Muscle of back (tissue), 3 donors: ENCODE measurements at regions not wholly inside any gene's neighbourhood (a gene's known extent, or its start where the extent isn't known, plus 50 kb on each side); places are given as distances from the start of the nearest gene placed in this dataset.
"Not testable (repeated sequence)": the region's sequence is repeated elsewhere in the genome, so short reads cannot be mapped to it uniquely, and the experiment has no call there.

Source experiments
- DNase-seq, 3 donors: peaks; one replicate each; pipeline versions ENCODE4 v3.0.0 to v3.0.0-alpha.2; 2013

- DNase-seq, result no peak
Measured at GRCh38 chr18:78807668-78808067, 171.9 kb upstream of the SALL3 start.

- DNase-seq, result no peak
Measured at GRCh38 chr18:78809845-78810244, 169.8 kb upstream of the SALL3 start.

- DNase-seq, result no peak
Measured at GRCh38 chr18:78810706-78811105, 168.9 kb upstream of the SALL3 start.

- DNase-seq, result no peak
Measured at GRCh38 chr18:78812067-78812466, 167.6 kb upstream of the SALL3 start.

GRCh38 chr18:78813156-78813555 lies 166.5 kb upstream of the SALL3 start:
- DNase-seq, result no peak

GRCh38 chr18:78813936-78814710 lies 165.5 kb upstream of the SALL3 start:
- no peak for DNase-seq

- DNase-seq, result no peak
Measured at GRCh38 chr18:78814766-78815165, 164.9 kb upstream of the SALL3 start.

- no peak for DNase-seq
Measured at GRCh38 chr18:78816114-78816513, 163.5 kb upstream of the SALL3 start.

- no peak for DNase-seq
Measured at GRCh38 chr18:78816916-78817315, 162.7 kb upstream of the SALL3 start.

GRCh38 chr18:78818495-78818894 lies 161.1 kb upstream of the SALL3 start:
- DNase-seq, result no peak

GRCh38 chr18:78818961-78819360 lies 160.7 kb upstream of the SALL3 start:
- no peak for DNase-seq

- DNase-seq, result no peak
Measured at GRCh38 chr18:78820161-78820834, 159.3 kb upstream of the SALL3 start.

- DNase-seq, result no peak
Measured at GRCh38 chr18:78821396-78821795, 158.2 kb upstream of the SALL3 start.

GRCh38 chr18:78822171-78822948 lies 157.3 kb upstream of the SALL3 start:
- DNase-seq, result no peak

GRCh38 chr18:78822949-78823285 lies 156.7 kb upstream of the SALL3 start:
- no peak for DNase-seq

- no peak for DNase-seq
Measured at GRCh38 chr18:78825168-78825567, 154.4 kb upstream of the SALL3 start.

- no peak for DNase-seq
Measured at GRCh38 chr18:78826631-78827030, 153.0 kb upstream of the SALL3 start.

- DNase-seq, result no peak
Measured at GRCh38 chr18:78827141-78827540, 152.5 kb upstream of the SALL3 start.

GRCh38 chr18:78828131-78828530 lies 151.5 kb upstream of the SALL3 start:
- DNase-seq, result no peak

GRCh38 chr18:78829026-78829425 lies 150.6 kb upstream of the SALL3 start:
- not testable (repeated sequence) for DNase-seq

- no peak for DNase-seq
Measured at GRCh38 chr18:78830161-78830560, 149.5 kb upstream of the SALL3 start.

GRCh38 chr18:78830826-78831225 lies 148.8 kb upstream of the SALL3 start:
- DNase-seq, result no peak

- no peak for DNase-seq
Measured at GRCh38 chr18:78831603-78832002, 148.0 kb upstream of the SALL3 start.
